Fibroblast of villous mesenchyme (primary cell): ENCODE measurements at regions not wholly inside any gene's neighbourhood (a gene's known extent, or its start where the extent isn't known, plus 50 kb on each side); places are given as distances from the start of the nearest gene placed in this dataset.

Experiments
- DNase-seq: peaks from one replicate; pipeline ENCODE4 v3.0.0-alpha.2; 2010; ENCODE audit warnings: low read depth
- H3K4me3 ChIP-seq: 2 replicates; pipeline ENCODE4 v1.5.1; 2011; ENCODE audit warnings: low read depth, mild to moderate bottlenecking, low read length
- TF ChIP-seq, protein P1 (sequence below): IDR thresholded peaks from 2 replicates; pipeline ENCODE4 v1.5.1; 2012; ENCODE audit warnings: low read depth, mild to moderate bottlenecking, low read length; ENCODE audit not compliant: insufficient read depth

- DNase-seq: no peak
- TF ChIP-seq, protein P1, sequence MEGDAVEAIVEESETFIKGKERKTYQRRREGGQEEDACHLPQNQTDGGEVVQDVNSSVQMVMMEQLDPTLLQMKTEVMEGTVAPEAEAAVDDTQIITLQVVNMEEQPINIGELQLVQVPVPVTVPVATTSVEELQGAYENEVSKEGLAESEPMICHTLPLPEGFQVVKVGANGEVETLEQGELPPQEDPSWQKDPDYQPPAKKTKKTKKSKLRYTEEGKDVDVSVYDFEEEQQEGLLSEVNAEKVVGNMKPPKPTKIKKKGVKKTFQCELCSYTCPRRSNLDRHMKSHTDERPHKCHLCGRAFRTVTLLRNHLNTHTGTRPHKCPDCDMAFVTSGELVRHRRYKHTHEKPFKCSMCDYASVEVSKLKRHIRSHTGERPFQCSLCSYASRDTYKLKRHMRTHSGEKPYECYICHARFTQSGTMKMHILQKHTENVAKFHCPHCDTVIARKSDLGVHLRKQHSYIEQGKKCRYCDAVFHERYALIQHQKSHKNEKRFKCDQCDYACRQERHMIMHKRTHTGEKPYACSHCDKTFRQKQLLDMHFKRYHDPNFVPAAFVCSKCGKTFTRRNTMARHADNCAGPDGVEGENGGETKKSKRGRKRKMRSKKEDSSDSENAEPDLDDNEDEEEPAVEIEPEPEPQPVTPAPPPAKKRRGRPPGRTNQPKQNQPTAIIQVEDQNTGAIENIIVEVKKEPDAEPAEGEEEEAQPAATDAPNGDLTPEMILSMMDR: no peak
- H3K4me3 ChIP-seq: no peak overlapping the region
These were observed 96.9 kb downstream of the CYP26B1 start for GRCh38 chr2:72050734-72051133.

- no peak for DNase-seq
- no peak overlapping the region for H3K4me3 ChIP-seq
- TF ChIP-seq, protein P1: no peak
These were observed 98.7 kb downstream of the CYP26B1 start for GRCh38 chr2:72048881-72049477.

DNA sequence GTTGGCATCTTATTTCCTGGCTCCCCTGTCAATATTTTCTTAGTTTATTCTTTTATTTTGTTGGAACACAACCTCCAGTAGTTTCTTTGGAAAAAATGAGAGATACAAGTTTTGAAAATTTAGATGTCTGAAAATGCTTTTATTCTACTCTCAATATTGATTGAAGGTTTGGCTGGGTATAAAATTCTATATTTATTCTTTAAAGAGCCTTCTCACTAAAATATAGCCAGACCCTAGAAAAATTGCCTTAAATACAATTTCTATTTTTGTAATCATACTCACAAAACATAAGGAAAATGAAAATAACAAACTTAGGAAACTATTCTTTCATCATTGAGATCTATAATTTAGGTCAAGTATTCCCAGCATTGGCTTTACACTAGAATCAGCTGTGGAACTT, 103.7 kb downstream of the CYP26B1 start:
- TF ChIP-seq, protein P1: no peak
- no peak for DNase-seq
- no peak overlapping the region for H3K4me3 ChIP-seq

DNA sequence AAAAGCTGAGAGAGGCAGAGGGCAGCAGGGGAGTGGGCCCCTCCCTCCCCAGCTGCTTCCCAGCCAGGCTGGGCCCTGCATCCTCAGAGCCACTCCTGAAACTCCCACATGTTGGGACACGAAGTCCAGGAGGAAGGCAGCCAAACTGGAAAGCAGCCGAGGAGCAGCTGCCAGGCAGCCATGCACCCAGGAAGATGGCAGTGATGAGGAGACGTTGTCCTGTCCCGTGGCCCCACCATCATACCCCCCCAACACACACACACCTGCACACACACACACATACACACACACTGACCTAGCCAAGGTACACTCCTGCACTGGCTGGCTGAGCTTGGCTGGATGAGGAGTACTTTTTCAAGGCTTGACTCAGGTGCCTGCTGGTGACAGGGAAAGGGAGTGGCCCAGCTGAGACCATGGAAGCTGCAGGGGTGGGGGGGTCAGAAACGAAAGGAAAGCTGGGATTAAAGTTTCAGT, 106.0 kb downstream of the CYP26B1 start:
- no peak for DNase-seq
- TF ChIP-seq, protein P1: no peak
- H3K4me3 ChIP-seq: no peak overlapping the region

DNA sequence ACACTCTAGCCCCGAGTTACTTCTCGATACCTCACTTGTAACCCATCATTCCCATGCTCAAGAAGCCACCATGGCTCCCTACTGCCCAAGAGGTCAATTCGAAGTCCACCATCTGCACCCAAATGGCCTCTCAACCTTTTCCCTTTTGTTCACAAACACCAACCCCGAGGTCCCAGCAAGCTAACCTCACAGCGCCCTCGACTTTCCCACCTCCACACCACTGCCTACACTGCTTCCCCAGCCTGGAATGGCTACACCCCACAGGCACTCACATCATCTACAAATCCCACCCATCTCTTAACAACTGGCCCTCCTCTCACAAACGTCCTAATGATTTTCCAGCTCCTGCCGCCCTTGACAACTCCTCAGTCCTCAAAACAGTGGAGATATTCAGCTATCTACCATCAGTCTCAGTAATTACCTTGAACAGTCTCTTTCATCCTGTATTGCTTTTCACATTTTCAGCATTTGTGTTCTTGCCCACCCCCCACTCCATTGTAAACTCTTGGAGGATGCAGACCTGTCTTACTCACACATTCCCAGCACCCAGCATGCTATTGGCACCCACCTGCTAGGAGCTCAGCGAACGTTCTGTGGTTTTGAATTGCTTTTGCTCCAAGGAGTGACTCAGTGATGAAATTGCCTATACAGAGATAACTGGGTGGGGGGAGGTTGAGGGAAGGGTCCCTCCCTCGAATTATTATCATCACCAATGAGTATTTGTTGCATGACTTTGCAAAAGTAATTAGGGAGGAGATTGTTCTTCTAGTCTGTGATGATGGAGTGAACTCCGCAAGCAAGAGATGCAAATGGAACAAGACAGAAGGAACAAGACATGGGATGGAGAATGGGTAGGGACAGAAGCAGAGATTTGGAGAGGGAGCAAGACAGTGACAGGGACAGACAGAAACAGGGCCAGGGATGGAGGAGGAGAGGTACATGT, 106.8 kb downstream of the CYP26B1 start:
- no peak overlapping the region for H3K4me3 ChIP-seq
- no peak for DNase-seq
- TF ChIP-seq, protein P1: no peak

GRCh38 chr2:72038524-72038923, 109.1 kb downstream of the CYP26B1 start:
- no peak for DNase-seq
- no peak overlapping the region for H3K4me3 ChIP-seq
- TF ChIP-seq, protein P1: no peak
